Anterior cingulate cortex (tissue), 58 donors: ENCODE measurements at regions not wholly inside any gene's neighbourhood (a gene's known extent, or its start where the extent isn't known, plus 50 kb on each side); places are given as distances from the start of the nearest gene placed in this dataset.

Experiments
- DNase-seq, 58 donors: peaks; one replicate each; lab custom pipeline; 2025; lab: John Stamatoyannopoulos, UW

- DNase-seq = no peak
These were observed 207.2 kb upstream of the RFX3 start for GRCh38 chr9:3733039-3733408.

DNA sequence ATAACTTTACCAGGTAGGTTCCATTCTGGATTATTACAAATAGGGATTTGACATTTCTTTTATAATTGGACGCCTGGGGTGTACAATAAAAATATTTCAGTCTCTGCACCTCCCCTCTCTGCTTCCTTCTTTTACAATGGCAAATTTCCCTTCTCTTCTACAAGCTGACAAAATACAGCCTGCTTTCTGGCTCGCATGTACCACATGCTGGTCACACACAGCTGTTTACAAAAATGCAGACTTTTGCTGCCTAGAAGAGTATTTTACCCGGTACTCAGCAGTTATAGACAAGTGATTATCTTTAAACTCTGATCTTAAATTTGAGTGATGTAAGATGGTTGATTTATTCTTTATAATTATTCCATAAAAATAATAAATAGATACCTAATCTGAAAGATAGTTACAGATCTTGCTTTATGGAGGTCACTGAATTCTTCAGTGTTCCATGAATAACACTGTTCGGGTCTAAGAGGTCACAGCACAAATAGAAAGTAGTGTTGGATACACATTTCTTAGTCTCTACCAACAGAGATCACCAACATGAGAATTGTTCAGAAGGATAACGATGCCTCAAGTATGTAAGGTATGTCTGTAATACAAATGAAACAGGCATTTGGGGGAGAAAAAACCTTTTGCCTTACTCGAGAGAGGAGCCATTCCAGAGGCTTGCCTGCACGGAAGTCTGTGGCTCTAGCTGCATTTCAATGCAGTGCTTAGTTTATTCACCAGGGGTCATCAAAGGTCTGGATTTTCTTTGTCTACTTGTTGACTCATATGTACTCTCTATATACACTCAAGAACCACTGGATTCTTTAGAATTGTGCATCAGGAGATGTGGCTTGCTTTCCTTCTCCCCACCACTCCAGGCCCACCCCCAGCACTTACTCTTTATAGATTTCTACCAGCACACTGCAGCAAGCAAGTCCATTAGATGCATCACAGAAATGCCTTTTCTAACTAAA lies 206.6 kb upstream of the RFX3 start:
- peak in 35 of 58 donors; percentile 2 to 88 (median 19) for DNase-seq

GRCh38 chr9:3730511-3730922 lies 204.7 kb upstream of the RFX3 start:
- DNase-seq = no peak

DNA sequence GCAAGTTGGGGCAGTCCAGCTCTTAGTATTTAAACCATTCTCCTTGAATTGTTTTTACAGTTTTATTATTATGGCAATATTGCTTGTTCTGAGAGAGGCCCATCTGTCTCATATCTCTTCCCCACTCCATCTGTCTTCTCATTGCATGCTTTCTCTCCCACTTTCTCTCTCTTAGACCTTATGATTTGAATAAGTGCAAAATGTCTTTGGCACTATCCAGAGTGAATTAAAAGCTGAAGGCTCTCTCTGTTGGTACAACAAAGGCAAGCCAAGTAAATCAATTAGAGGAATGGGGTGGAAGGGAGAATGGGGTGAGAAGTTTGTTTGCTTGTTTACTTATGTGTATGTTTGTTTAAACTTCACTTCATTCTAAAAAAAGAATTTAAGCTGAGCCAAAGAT lies 195.3 kb upstream of the RFX3 start:
- peak in 2 of 58 donors; percentile 3 to 4 for DNase-seq

DNA sequence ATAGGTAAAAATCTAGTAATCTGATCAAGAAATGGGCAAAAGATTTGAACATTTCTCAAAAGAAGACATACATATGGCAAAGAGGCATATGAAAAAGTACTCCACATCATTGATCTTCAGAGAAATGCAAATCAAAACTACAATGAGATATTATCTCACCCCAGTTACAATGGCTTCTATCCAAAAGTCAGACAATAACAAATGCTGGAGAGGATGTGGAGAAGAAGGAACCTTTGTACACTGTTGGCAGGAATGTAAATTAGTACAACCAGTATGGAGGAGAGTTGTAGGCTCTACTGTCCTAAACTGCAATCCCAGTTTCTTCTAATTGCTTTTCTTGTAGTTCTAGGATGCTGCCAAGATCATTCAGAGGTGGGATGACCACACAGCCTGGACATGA lies 193.5 kb upstream of the RFX3 start:
- DNase-seq = peak in 1 of 58 donors; percentile 49

GRCh38 chr9:3716415-3716814 lies 190.6 kb upstream of the RFX3 start:
- DNase-seq = no peak

DNA sequence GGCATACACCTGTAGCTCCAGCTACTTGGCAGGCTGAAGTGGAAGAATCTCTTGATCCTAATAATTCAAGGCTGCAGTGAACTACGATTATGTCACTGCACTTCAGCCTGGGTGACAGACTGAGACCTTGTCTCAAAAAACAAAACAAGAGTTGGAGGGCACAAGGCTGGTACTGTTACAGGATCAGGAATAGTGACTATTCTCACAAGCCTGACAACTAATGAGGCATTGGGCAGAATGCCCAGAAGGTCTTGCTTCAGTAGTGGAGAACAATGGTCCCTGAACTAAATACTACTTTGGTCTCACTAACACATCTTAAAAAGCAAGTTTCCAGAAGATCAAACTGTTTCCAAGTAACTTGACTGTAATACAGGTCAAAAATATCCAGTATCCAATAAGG lies 182.9 kb upstream of the RFX3 start:
- peak in 43 of 58 donors; percentile 1 to 79 (median 19) for DNase-seq

DNA sequence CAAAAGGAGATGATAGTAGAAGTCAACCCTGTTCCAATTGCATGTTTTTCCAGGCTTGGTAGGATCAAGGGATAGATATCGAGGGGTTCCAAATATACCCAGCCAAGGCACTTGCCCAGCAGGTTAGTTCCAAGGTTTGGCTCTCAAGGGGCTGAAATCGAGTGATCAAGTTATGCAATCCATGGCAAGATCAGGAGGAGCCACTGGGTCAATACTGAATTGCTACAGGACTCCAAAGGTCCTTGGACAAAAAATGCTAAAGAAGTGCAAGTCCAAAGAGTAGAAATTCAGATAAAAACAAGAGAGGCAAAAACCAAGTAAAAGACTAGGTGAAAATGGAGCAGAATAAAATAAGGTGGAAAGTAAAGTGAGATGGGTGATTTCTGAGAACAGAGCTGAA lies 179.1 kb upstream of the RFX3 start:
- no peak for DNase-seq

- DNase-seq = no peak
These were observed 175.0 kb upstream of the RFX3 start for GRCh38 chr9:3700772-3701171.

DNA sequence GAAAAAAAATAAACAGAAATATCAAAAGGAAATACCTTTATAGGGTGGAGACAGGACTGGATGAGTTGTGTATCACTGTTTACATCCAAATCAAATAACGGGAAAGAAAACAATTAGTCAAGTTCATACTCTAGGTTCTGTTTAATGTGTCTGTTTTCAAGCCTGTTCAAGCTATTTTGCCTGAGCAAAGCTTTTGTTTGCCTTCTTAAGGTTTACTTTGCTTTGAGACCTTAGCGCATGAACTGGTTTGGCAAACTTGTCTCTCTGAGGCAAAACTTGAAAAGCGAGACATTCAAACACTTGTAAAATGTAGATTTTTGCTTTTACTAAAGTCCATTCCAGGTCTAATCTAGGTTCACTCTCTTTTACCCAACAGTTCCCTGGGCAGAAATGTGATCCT lies 174.1 kb upstream of the RFX3 start:
- DNase-seq = no peak

DNA sequence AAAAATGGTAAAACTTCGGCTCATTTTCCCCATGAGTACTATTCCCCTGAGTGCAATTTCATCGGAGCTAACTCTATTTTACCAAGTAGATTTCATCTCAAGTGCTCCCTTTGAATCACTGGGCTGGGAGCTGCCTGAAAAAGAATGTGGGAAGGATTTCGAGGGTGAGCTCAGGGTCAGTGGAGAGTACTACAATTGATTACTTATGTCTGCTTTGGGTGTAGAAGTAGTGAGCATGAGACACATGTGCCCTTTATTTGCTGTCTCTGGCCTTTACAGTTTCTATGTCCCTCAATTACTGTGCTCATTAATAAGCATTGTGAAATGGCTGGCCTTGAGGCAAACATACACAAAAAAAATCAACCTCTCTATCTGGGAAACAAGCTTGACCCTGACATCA lies 172.7 kb upstream of the RFX3 start:
- no peak for DNase-seq

GRCh38 chr9:3698076-3698475 lies 172.3 kb upstream of the RFX3 start:
- DNase-seq = no peak

DNA sequence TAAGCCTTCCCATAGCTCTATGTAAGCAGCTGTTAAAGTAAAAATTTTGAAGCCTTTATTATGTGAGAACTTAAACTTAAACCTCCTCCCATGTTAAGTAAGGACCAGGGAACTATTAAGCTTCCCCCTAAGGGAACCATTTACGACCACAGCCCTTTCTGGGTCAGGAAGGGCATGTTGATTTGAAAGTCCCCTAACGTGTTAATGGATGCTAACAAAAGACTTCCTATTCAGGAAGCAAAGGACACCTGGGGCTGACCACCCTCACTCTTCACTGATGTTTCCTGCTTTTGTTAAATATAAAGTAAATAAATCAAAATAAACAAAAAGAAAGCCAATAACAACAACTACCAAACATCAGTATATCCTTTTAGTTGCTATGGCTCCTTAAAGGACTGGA lies 170.6 kb upstream of the RFX3 start:
- no peak for DNase-seq

DNA sequence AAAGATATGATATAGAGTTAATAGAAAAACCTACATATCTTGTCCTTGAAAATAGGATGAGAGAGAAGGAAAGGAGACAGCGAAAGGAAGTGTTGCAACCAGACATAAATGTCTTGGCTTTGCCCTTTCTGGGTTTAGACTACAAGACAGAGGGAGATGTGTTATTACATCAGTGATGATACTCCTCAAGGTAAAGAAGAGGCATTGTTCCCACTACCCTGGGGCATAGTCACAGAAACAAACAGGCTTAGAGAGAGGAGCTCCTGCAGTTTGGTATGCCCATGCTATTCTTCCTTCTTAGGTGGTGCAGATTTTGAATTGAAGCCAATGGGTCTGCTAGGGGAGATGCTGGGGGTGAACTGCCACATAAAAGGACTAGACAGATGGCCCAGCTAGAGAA lies 166.8 kb upstream of the RFX3 start:
- DNase-seq = no peak

DNA sequence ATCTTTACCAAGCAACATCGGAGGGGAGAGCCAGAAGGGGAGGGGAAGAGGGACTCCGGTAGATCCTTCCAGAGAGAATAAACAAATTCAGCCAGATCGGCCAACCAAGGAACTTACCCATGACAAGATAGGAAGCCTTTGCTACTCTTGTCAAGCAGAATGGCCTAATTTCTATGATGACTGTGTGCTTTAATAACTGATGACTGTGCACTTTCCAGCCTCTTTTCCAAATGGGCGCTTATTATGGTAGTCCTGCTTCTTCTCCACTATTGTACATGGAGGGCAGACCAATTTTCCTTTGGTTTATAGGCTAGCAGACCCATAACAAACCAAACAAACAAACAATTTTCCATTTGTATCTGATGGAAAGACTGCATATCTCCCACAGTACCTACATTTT lies 163.8 kb upstream of the RFX3 start:
- no peak for DNase-seq

DNA sequence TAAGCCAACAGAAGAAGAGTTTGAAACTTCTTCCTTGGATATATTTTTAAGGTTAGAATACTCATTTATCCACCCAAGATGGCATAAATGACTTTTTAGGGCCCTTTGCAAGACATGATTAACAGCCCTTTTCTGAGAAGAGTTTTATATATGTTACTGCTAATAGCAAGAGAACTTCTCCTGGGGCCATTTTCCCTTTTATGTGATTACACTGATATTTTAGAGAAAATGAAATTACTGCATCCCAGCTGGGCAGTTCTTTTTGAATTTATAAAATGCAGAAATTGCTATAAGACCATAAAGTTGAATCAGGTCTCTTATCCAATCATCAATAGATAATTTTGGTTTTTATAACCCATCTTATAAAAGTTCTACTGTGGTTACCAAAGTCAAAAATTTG lies 161.3 kb upstream of the RFX3 start:
- DNase-seq = no peak

GRCh38 chr9:3682186-3682585 lies 156.4 kb upstream of the RFX3 start:
- DNase-seq = no peak

DNA sequence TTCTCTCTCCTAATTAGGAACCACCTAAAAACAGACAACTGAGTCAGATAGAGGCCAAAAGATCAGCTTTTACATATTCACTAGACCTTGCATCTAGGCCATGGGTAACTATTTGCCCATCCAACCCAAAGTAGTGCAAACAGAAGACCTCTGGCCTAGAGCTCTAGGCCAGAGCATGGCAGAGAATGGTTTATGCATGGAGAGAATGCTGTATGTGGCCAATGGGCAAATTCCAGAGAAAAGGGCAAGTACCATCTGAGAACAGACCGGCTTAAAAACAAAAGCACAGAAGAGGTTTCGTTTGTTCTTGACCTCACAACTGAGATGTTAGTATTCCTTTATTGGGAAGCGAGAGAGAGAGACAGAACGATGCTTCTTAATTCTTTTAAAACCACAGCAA lies 151.7 kb upstream of the RFX3 start:
- no peak for DNase-seq

- DNase-seq = no peak
These were observed 151.0 kb upstream of the RFX3 start for GRCh38 chr9:3676766-3677165.

DNA sequence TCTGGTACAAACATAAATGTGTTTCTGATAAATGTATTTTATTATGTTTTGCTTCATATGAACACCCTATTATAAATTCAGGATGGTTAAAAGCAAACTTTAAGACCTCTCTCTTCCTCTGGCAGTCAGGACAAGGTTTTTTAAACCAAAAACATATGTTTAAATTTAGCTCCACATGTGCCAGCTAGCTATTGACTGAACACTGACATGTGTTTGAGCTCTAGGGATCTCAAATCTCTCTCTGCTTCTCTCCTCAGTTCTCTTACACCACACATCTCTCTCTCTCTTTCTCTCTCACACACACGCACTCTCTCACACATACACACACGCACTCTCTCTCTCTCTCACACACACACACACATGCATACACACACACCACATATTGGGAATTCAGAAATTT lies 150.1 kb upstream of the RFX3 start:
- DNase-seq = no peak

DNA sequence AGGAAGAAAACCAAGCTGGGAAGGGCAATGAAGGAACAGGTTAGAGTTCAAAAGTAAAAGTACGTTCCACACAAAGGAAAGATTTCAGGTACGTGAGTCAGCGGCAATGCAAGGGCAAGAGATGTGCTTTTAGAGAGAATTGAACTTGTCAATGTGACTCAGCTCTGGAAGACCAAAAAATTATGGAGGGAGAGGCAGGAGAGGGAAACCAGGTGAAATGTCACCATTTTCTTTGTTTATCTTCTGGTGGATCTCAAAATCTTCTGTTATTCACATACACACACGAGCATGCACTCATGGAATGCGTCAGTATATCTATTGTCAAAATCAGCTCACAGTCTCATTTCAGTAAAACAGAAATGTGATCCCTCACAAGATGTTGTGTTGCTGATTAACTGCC lies 148.8 kb upstream of the RFX3 start:
- no peak for DNase-seq

- DNase-seq = no peak
These were observed 146.6 kb upstream of the RFX3 start for GRCh38 chr9:3672399-3672798.

GRCh38 chr9:3664044-3664443 lies 138.2 kb upstream of the RFX3 start:
- DNase-seq = no peak
